ENCODE measurements at regions not wholly inside any gene's neighbourhood (a gene's known extent, or its start where the extent isn't known, plus 50 kb on each side); places are given as distances from the start of the nearest gene placed in this dataset.

GRCh38 chr6:168724669-168725570, 283.9 kb downstream of the SMOC2 start:
- Histone ChIP-seq H3K27me3 (ENCODE audit: control insufficient read depth in 1 of 2, insufficient read depth in 1 of 2, low read length in 2 of 2) (peaks cover 0 to 10% of the 10 kb centered on the region in 2 experiments), H4K8ac (ENCODE audit: low read length) (no peak overlapping the region), H3K4me3 (ENCODE audit: insufficient read depth in 1 of 2, low read depth in 1 of 2, low read length in 2 of 2) (no peak overlapping the region), H3K18ac (ENCODE audit: low read depth in 1 of 2, low read length in 2 of 2) (no peak overlapping the region), H2AK5ac (ENCODE audit: low read length, severe bottlenecking) (no peak overlapping the region), H3K27ac (ENCODE audit: low read length, poor library complexity, severe bottlenecking) (no peak overlapping the region), H3K4ac (ENCODE audit: low read depth in 1 of 2, low read length in 2 of 2) (no peak overlapping the region), H2BK12ac (ENCODE audit: low read length in 2 of 2) (no peak overlapping the region), H3K79me1 (replicated peaks; ENCODE audit: low read length, poor library complexity, severe bottlenecking) (no peaks in the 10 kb centered on the region), H3K4me1 (ENCODE audit: control insufficient read depth, insufficient read depth, low read depth, low read length) (peaks cover 2% of the 10 kb centered on the region), H3K36me3 (ENCODE audit: control insufficient read depth in 1 of 2, insufficient read depth in 2 of 2, low read depth in 1 of 2, low read length in 2 of 2) (no peaks in the 10 kb centered on the region), H3K4me2 (ENCODE audit: low read length, poor library complexity, severe bottlenecking) (no peak overlapping the region), H2BK120ac (ENCODE audit: low read depth, low read length) (no peak overlapping the region), H2BK5ac (ENCODE audit: low read depth, low read length, poor library complexity, severe bottlenecking) (no peak overlapping the region), H3K14ac (ENCODE audit: low read length in 2 of 2) (no peak overlapping the region), H4K91ac (ENCODE audit: low read length) (no peak overlapping the region), H3K9me3 (ENCODE audit: control insufficient read depth, low read length) (no peaks in the 10 kb centered on the region), H2AFZ (ENCODE audit: low read depth, low read length) (no peak overlapping the region), H2BK15ac (ENCODE audit: low read depth, poor library complexity, severe bottlenecking) (no peak overlapping the region), H3K23ac (ENCODE audit: low read length in 2 of 2) (no peak overlapping the region), H3K9ac (ENCODE audit: low read length) (no peak overlapping the region)
- WGBS, result 74% methylated on average over 9 of the region's 10 CpGs
- no peak for DNase-seq

GRCh38 chr6:168724033-168724432, 283.0 kb downstream of the SMOC2 start:
- H2AK5ac ChIP-seq (ENCODE audit: low read length, severe bottlenecking), result no peak overlapping the region
- H3K27ac ChIP-seq (ENCODE audit: low read length, poor library complexity, severe bottlenecking), result no peak overlapping the region
- no peak overlapping the region for H3K18ac ChIP-seq (ENCODE audit: low read depth in 1 of 2, low read length in 2 of 2)
- H3K9me3 ChIP-seq (ENCODE audit: control insufficient read depth, low read length), result no peaks in the 10 kb centered on the region
- no peak overlapping the region for H2BK120ac ChIP-seq (ENCODE audit: low read depth, low read length)
- H3K4me2 ChIP-seq (ENCODE audit: low read length, poor library complexity, severe bottlenecking), result no peak overlapping the region
- no peaks in the 10 kb centered on the region for H3K79me1 ChIP-seq (replicated peaks; ENCODE audit: low read length, poor library complexity, severe bottlenecking)
- peaks cover 2% of the 10 kb centered on the region for H3K4me1 ChIP-seq (ENCODE audit: control insufficient read depth, insufficient read depth, low read depth, low read length)
- no peak overlapping the region for H2BK15ac ChIP-seq (ENCODE audit: low read depth, poor library complexity, severe bottlenecking)
- H4K91ac ChIP-seq (ENCODE audit: low read length), result no peak overlapping the region
- H3K14ac ChIP-seq (ENCODE audit: low read length in 2 of 2), result no peak overlapping the region
- peaks cover 0 to 12% of the 10 kb centered on the region in 2 experiments for H3K27me3 ChIP-seq (ENCODE audit: control insufficient read depth in 1 of 2, insufficient read depth in 1 of 2, low read length in 2 of 2)
- no peak overlapping the region for H3K9ac ChIP-seq (ENCODE audit: low read length)
- WGBS, result 89% methylated on average over 1 of the region's 1 CpG
- H2BK12ac ChIP-seq (ENCODE audit: low read length in 2 of 2), result no peak overlapping the region
- DNase-seq, result no peak
- no peak overlapping the region for H2BK5ac ChIP-seq (ENCODE audit: low read depth, low read length, poor library complexity, severe bottlenecking)
- no peak overlapping the region for H3K4me3 ChIP-seq (ENCODE audit: insufficient read depth in 1 of 2, low read depth in 1 of 2, low read length in 2 of 2)
- H3K4ac ChIP-seq (ENCODE audit: low read depth in 1 of 2, low read length in 2 of 2), result no peak overlapping the region
- H4K8ac ChIP-seq (ENCODE audit: low read length), result no peak overlapping the region
- no peaks in the 10 kb centered on the region for H3K36me3 ChIP-seq (ENCODE audit: control insufficient read depth in 1 of 2, insufficient read depth in 2 of 2, low read depth in 1 of 2, low read length in 2 of 2)
- H2AFZ ChIP-seq (ENCODE audit: low read depth, low read length), result no peak overlapping the region
- H3K23ac ChIP-seq (ENCODE audit: low read length in 2 of 2), result no peak overlapping the region

- H3K27ac ChIP-seq (ENCODE audit: low read length, poor library complexity, severe bottlenecking), result no peak overlapping the region
- H3K4ac ChIP-seq (ENCODE audit: low read depth in 1 of 2, low read length in 2 of 2), result no peak overlapping the region
- H3K9me3 ChIP-seq (ENCODE audit: control insufficient read depth, low read length), result no peaks in the 10 kb centered on the region
- H3K23ac ChIP-seq (ENCODE audit: low read length in 2 of 2), result no peak overlapping the region
- H3K4me1 ChIP-seq (ENCODE audit: control insufficient read depth, insufficient read depth, low read depth, low read length), result peaks cover 2% of the 10 kb centered on the region
- H4K91ac ChIP-seq (ENCODE audit: low read length), result no peak overlapping the region
- no peak overlapping the region for H3K18ac ChIP-seq (ENCODE audit: low read depth in 1 of 2, low read length in 2 of 2)
- H2BK12ac ChIP-seq (ENCODE audit: low read length in 2 of 2), result no peak overlapping the region
- H2AK5ac ChIP-seq (ENCODE audit: low read length, severe bottlenecking), result no peak overlapping the region
- no peak for DNase-seq
- no peak overlapping the region for H3K9ac ChIP-seq (ENCODE audit: low read length)
- peaks cover 0 to 12% of the 10 kb centered on the region in 2 experiments for H3K27me3 ChIP-seq (ENCODE audit: control insufficient read depth in 1 of 2, insufficient read depth in 1 of 2, low read length in 2 of 2)
- H3K36me3 ChIP-seq (ENCODE audit: control insufficient read depth in 1 of 2, insufficient read depth in 2 of 2, low read depth in 1 of 2, low read length in 2 of 2), result no peaks in the 10 kb centered on the region
- no peaks in the 10 kb centered on the region for H3K79me1 ChIP-seq (replicated peaks; ENCODE audit: low read length, poor library complexity, severe bottlenecking)
- H2BK5ac ChIP-seq (ENCODE audit: low read depth, low read length, poor library complexity, severe bottlenecking), result no peak overlapping the region
- no peak overlapping the region for H4K8ac ChIP-seq (ENCODE audit: low read length)
- H2BK15ac ChIP-seq (ENCODE audit: low read depth, poor library complexity, severe bottlenecking), result no peak overlapping the region
- H2BK120ac ChIP-seq (ENCODE audit: low read depth, low read length), result no peak overlapping the region
- H3K4me2 ChIP-seq (ENCODE audit: low read length, poor library complexity, severe bottlenecking), result no peak overlapping the region
- WGBS, result 68% methylated on average over 4 of the region's 4 CpGs
- no peak overlapping the region for H2AFZ ChIP-seq (ENCODE audit: low read depth, low read length)
- H3K4me3 ChIP-seq (ENCODE audit: insufficient read depth in 1 of 2, low read depth in 1 of 2, low read length in 2 of 2), result no peak overlapping the region
- H3K14ac ChIP-seq (ENCODE audit: low read length in 2 of 2), result no peak overlapping the region
Observed at GRCh38 chr6:168722397-168722796, 281.4 kb downstream of the SMOC2 start.

GRCh38 chr6:168721571-168721970, 280.6 kb downstream of the SMOC2 start:
- Histone ChIP-seq H3K4me1 (ENCODE audit: control insufficient read depth, insufficient read depth, low read depth, low read length) (peaks cover 2% of the 10 kb centered on the region), H3K4me2 (ENCODE audit: low read length, poor library complexity, severe bottlenecking) (no peak overlapping the region), H2AK5ac (ENCODE audit: low read length, severe bottlenecking) (no peak overlapping the region), H3K9me3 (ENCODE audit: control insufficient read depth, low read length) (no peaks in the 10 kb centered on the region), H3K4me3 (ENCODE audit: insufficient read depth in 1 of 2, low read depth in 1 of 2, low read length in 2 of 2) (no peak overlapping the region), H3K27me3 (ENCODE audit: control insufficient read depth in 1 of 2, insufficient read depth in 1 of 2, low read length in 2 of 2) (peaks cover 0 to 12% of the 10 kb centered on the region in 2 experiments), H4K8ac (ENCODE audit: low read length) (no peak overlapping the region), H3K4ac (ENCODE audit: low read depth in 1 of 2, low read length in 2 of 2) (no peak overlapping the region), H2BK120ac (ENCODE audit: low read depth, low read length) (no peak overlapping the region), H3K14ac (ENCODE audit: low read length in 2 of 2) (no peak overlapping the region), H2BK5ac (ENCODE audit: low read depth, low read length, poor library complexity, severe bottlenecking) (no peak overlapping the region), H2BK15ac (ENCODE audit: low read depth, poor library complexity, severe bottlenecking) (no peak overlapping the region), H3K23ac (ENCODE audit: low read length in 2 of 2) (no peak overlapping the region), H3K9ac (ENCODE audit: low read length) (no peak overlapping the region), H3K79me1 (replicated peaks; ENCODE audit: low read length, poor library complexity, severe bottlenecking) (no peaks in the 10 kb centered on the region), H3K27ac (ENCODE audit: low read length, poor library complexity, severe bottlenecking) (no peak overlapping the region), H2AFZ (ENCODE audit: low read depth, low read length) (no peak overlapping the region), H2BK12ac (ENCODE audit: low read length in 2 of 2) (no peak overlapping the region), H3K18ac (ENCODE audit: low read depth in 1 of 2, low read length in 2 of 2) (no peak overlapping the region), H3K36me3 (ENCODE audit: control insufficient read depth in 1 of 2, insufficient read depth in 2 of 2, low read depth in 1 of 2, low read length in 2 of 2) (no peaks in the 10 kb centered on the region), H4K91ac (ENCODE audit: low read length) (no peak overlapping the region)
- no peak for DNase-seq
- 70% methylated on average over 6 of the region's 6 CpGs for WGBS
